ENCODE measurements at regions not wholly inside any gene's neighbourhood (a gene's known extent, or its start where the extent isn't known, plus 50 kb on each side); places are given as distances from the start of the nearest gene placed in this dataset.
"Not testable (repeated sequence)": the region's sequence is repeated elsewhere in the genome, so short reads cannot be mapped to it uniquely, and the experiment has no call there.

DNA sequence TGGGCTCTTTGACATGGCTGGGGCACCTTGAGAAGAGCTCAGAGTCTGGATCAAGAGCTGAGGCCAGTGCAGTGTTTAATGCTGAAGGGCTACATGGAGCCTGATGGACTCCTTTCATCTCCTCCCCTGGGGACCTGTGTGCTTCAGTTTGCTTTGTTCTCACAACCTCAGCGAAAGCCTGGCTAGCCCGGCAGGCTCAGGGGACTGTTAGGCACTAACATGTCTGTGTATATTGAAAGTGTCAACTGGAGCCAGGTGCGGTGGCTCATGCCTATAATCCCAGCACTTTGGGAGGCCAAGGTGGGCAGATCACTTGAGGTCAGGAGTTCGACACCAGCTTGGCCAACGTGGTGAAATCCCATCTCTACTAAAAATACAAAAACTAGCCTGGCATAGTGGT lies 194.5 kb downstream of the C1orf94 start:
- not testable (repeated sequence) for DNase-seq

- no peak for DNase-seq
Observed at GRCh38 chr1:34371829-34372532, 195.3 kb downstream of the C1orf94 start.

GRCh38 chr1:34372891-34373290 lies 196.2 kb downstream of the C1orf94 start:
- DNase-seq = no peak

- no peak for DNase-seq
Observed at GRCh38 chr1:34373912-34374311, 197.2 kb downstream of the C1orf94 start.

- no peak for DNase-seq
Observed at GRCh38 chr1:34376531-34376930, 199.8 kb downstream of the C1orf94 start.

DNA sequence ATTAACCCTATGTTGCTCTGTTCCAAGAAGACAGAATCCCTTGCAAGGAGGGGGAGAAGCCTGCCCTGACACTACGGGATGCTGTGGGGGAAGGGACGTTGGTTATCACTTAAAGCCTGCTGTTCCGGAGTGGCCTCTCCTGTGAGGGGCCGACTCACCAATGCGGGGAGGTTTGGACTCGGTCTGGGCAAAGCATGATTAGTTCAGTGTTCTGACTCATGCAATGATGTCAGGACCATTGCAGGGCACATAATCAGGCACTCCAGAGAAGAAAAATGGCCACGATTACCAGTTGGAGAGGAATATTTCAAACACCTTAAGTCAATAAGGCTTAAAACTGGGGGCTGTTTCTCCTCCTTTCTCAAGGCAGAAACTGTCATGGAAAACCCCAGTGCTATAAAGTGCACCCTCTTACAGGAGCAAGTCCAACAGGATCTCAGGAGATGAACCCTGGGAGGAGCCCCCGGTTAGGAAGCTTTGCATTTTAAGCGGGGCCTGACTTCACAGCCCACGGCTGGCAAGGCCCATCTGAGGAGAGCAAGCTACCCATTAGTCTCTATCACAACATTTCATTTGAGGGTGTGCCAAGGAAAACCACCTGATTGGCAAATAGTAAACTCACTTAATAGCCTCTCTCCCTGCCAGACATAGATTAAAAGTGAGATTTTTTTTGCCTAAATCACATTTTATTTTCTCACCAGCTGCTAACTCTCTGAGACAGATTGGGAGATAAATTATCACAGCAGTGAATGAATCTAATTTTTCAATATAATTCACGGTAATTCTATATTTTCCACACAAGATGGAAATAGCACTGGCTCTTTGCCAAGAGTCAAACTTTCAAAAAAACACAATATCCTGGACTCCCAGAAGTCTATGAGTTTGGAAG lies 202.5 kb downstream of the C1orf94 start:
- no peak for DNase-seq

GRCh38 chr1:34379911-34380310 lies 203.2 kb downstream of the C1orf94 start:
- DNase-seq = no peak

- DNase-seq = no peak
Observed at GRCh38 chr1:34380526-34381124, 203.9 kb downstream of the C1orf94 start.

GRCh38 chr1:34389974-34390373 lies 213.3 kb downstream of the C1orf94 start:
- DNase-seq = no peak

DNA sequence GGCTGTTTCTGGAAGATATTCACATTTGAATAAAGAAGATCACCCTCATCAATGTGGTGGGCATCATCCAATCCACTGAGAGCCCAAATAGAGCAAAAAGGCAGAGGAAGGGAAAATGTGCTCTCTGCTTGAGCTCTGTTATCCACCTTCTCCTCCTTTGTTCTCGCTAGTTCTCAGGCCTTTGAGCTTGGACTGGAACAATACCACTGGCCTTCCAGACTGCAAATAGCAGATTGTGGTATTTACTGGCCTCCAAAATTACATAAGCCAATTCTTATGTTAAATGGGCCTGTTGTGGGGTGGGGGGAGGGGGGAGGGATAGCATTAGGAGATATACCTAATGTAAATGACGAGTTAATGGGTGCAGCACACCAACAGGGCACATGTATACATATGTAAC lies 219.3 kb downstream of the C1orf94 start:
- DNase-seq = no peak

DNA sequence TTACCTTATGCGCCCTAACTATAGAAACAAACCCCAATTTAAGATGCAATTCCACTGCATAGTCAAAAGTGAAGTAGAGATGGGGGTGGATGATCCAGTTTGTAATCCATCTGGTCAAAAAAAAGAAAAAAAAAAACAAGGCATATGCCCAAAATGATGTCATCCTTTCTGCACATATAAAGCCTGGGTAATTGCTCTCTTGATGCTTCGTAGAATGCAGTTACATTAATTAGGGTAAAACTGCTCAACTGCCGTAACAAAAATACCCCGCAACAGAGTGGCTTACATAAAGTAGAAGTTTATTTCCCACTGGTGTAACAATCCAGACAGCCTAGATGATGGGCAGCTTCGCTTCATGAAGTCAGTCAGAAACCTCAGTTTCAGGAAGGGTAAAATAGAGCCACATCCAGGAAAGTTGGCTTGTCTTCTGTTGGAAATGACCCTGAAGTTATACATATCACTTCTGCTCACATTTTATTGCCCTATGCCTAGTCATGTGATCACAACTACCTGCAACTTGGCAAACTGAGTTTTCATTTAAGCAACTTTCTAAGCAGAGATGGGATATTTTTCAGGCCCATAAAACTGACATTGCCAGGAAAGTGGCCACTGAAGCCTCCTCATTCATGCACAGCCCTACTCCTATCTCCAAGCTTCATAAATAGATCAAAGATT lies 221.7 kb downstream of the C1orf94 start:
- DNase-seq = no peak

- DNase-seq = no peak
Observed at GRCh38 chr1:34398916-34399275, 222.2 kb downstream of the C1orf94 start.

DNA sequence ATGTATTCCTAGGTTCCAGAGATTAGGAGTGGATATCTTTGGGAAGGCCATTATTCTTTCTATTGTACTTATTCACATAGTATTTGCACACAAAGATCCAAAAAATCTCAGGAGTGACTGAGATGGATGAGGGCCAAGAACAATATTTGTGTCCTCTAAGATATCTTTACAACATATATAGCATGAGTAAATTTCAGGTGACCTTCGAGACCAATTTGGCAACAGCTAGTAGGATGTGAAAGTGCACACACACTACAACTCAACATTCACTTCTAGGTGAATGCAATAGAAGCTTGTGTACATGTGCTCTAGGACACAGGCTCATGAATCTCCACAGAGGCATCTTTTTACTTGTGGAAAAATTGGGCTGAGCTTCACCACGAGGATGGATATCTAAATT lies 224.0 kb downstream of the C1orf94 start:
- no peak for DNase-seq

GRCh38 chr1:34403156-34403555 lies 226.4 kb downstream of the C1orf94 start:
- no peak for DNase-seq

DNA sequence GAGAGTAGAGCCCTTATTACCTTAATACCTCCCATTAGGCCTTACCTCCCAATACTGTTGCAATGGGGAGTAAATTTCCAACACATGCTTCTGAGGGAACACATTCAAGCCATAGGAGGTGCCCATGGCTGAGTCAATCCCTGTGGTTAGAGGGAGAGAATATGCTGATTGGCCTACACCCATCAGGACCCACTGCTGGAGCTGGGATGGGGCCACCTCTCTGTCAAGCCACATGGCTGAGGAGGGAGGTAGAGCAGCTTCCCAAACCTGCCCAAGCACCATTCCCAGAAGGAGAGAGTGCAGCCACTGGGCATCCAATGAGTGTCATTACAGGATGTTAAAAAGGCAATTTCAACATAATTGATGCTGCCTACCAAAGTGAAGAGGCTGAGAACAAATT lies 228.1 kb downstream of the C1orf94 start:
- no peak for DNase-seq

DNA sequence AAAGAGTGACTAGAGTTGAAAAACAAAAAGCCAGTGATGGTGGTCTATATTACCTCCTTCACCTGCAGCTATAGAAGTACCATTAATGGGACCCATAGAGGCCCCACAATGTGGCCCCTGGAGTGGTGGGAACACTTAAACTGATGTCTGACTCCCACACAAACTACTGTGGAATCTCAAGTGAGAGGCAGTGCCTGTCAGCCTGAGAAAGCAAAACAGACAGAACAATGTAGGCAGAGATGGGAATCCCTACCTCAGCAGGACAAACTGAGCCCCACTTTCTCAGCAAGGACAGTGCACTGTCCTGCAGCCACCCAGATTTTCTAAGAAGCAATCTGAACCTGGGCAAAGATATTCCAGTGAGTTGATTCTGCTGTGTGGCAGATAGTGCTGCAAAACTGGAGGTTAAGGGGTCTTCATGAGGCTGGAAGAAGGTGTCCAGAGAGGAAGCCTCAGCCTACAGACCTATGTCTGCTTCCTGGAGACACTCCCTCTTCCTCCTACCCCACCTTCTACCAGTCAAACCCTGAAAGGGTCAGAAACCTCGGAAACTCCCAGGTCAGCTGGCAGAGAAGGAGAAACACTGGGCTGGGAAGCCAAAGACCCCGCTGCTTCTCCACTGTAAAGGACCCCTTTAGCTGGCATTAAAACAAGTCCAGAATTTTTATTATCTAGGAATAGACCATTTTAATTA lies 228.7 kb downstream of the C1orf94 start:
- no peak for DNase-seq

DNA sequence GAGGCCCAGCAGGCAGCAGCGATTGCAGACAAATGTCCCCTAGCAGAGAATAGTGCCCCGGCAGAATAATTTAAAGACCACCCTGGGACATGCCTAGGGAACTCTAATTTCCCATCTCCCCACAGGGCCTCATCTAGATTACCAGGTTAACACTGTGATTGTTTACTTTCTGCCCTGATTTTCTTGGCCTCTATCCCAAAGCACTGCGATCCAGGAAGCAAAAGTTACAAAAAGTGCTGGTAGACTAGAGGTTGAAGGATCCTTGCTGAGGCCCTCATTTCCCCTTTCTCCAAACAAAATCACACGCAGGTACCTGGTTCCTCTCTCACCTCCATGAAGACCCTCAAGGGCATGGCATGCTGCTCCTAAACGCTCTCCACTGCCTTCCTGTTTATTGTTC lies 229.7 kb downstream of the C1orf94 start:
- no peak for DNase-seq

- DNase-seq = no peak
Observed at GRCh38 chr1:34406833-34407539, 230.3 kb downstream of the C1orf94 start.

GRCh38 chr1:34408011-34408410 lies 231.3 kb downstream of the C1orf94 start:
- no peak for DNase-seq

GRCh38 chr1:34409689-34410229 lies 233.1 kb downstream of the C1orf94 start:
- no peak for DNase-seq

DNA sequence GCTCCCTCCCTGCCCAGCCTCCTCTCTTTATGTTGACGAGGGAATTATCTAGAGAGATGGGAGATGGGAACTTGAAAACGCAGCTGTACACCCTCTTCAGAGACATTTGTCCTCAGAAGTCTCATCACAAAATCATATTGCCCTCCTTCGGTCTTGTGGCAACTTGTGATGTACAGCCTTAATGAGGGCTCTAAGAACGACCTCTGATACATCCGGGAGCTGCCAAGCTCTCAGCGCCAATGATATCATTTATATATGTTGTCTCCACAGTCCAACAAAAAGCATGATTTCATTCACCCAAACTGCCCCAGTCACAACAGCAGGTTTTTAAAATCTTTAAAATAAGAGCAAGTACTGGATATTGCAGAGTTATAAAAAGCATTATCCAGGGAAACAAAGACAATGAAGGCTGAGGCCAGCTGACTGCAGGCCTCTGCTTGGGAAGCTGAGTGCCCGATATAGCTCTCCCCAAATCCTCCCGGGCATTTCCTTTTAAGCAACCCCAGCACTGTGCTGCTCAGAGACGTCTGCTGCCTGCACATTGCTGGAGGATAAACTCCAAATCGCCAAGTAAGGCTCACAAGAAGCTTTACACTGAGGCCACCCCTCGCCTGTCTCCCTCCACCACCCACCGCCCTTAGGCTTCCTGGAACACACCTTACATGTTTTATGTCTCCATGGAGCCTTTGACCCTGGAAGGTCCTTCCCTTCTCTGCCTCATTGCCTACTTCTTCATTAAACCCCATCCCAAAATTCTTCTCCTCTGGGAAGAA lies 236.1 kb downstream of the C1orf94 start:
- no peak for DNase-seq
